Type B pancreatic cell (in vitro differentiated cells): ENCODE measurements at regions not wholly inside any gene's neighbourhood (a gene's known extent, or its start where the extent isn't known, plus 50 kb on each side); places are given as distances from the start of the nearest gene placed in this dataset.
"Not testable (repeated sequence)": the region's sequence is repeated elsewhere in the genome, so short reads cannot be mapped to it uniquely, and the experiment has no call there.

Experiments used
- DNase-seq: peaks from one replicate; pipeline ENCODE4 v3.0.0; 2021; ENCODE audit warnings: mixed read lengths; ENCODE audit not compliant: unreplicated experiment; ENCODE audit errors: extremely low spot score
- H3K27ac Mint-ChIP-seq: 2 replicates; pipeline ENCODE4 v1.8.0; 2021; ENCODE audit warnings: mild to moderate bottlenecking, mixed read lengths
- H3K27me3 Mint-ChIP-seq: 2 replicates; pipeline ENCODE4 v1.8.0; 2021; ENCODE audit warnings: mixed read lengths
- H3K36me3 Mint-ChIP-seq: 2 replicates; pipeline ENCODE4 v1.8.0; 2021; ENCODE audit warnings: mixed read lengths
- H3K4me1 Mint-ChIP-seq: one replicate; pipeline ENCODE4 v1.8.0; 2021; ENCODE audit warnings: mixed read lengths; ENCODE audit not compliant: unreplicated experiment
- H3K4me3 Mint-ChIP-seq: 2 replicates; pipeline ENCODE4 v1.8.0; 2021; ENCODE audit warnings: mild to moderate bottlenecking, mixed read lengths
- H3K9me3 Mint-ChIP-seq: 2 replicates; pipeline ENCODE4 v1.8.0; 2021; ENCODE audit warnings: mixed read lengths
- CTCF ChIP-seq: fragments of 200-600 bp; sonication (generic); conservative IDR thresholded peaks from 2 replicates; pipeline ENCODE4 v1.5.0; 2021; ENCODE audit warnings: antibody characterized with exemption, mild to moderate bottlenecking

- no peaks in the 10 kb centered on the region for H3K4me1 Mint-ChIP-seq
- H3K27me3 Mint-ChIP-seq = no peaks in the 10 kb centered on the region
- peaks cover 4% of the 10 kb centered on the region for H3K36me3 Mint-ChIP-seq
- H3K9me3 Mint-ChIP-seq = no peaks in the 10 kb centered on the region
- DNase-seq = no peak
- no peak for TF ChIP-seq CTCF
- no peak overlapping the region for H3K4me3 Mint-ChIP-seq
- H3K27ac Mint-ChIP-seq = no peak overlapping the region
Observed at GRCh38 chr10:60473557-60473956, 83.9 kb upstream of the ANK3 start.

- Mint-ChIP-seq H3K9me3 (no peaks in the 10 kb centered on the region), H3K36me3 (peaks cover 4% of the 10 kb centered on the region), H3K27ac (no peak overlapping the region), H3K4me1 (no peaks in the 10 kb centered on the region), H3K27me3 (no peaks in the 10 kb centered on the region), H3K4me3 (no peak overlapping the region)
- no peak for TF ChIP-seq CTCF
- no peak for DNase-seq
Observed at GRCh38 chr10:60470091-60470490, 80.4 kb upstream of the ANK3 start.

- not testable (repeated sequence) for H3K9me3 Mint-ChIP-seq, H3K36me3 Mint-ChIP-seq, H3K27ac Mint-ChIP-seq, H3K27me3 Mint-ChIP-seq, DNase-seq, H3K4me1 Mint-ChIP-seq, H3K4me3 Mint-ChIP-seq
Observed at GRCh38 chr10:60469147-60469546, 79.5 kb upstream of the ANK3 start.

- H3K27ac Mint-ChIP-seq = no peak overlapping the region
- H3K4me1 Mint-ChIP-seq = no peaks in the 10 kb centered on the region
- no peak for DNase-seq
- no peak overlapping the region for H3K4me3 Mint-ChIP-seq
- no peaks in the 10 kb centered on the region for H3K9me3 Mint-ChIP-seq
- no peaks in the 10 kb centered on the region for H3K27me3 Mint-ChIP-seq
- TF ChIP-seq CTCF = no peak
- no peaks in the 10 kb centered on the region for H3K36me3 Mint-ChIP-seq
Observed at GRCh38 chr10:60467202-60467546, 77.5 kb upstream of the ANK3 start.

- no peaks in the 10 kb centered on the region for H3K36me3 Mint-ChIP-seq
- DNase-seq = no peak
- H3K9me3 Mint-ChIP-seq = no peaks in the 10 kb centered on the region
- H3K27ac Mint-ChIP-seq = no peak overlapping the region
- TF ChIP-seq CTCF = peak; percentile 27
- no peak overlapping the region for H3K4me3 Mint-ChIP-seq
- H3K4me1 Mint-ChIP-seq = no peaks in the 10 kb centered on the region
- H3K27me3 Mint-ChIP-seq = no peaks in the 10 kb centered on the region
Observed at GRCh38 chr10:60466267-60467201, 76.9 kb upstream of the ANK3 start.

GRCh38 chr10:60465801-60466200, 76.1 kb upstream of the ANK3 start:
- H3K36me3 Mint-ChIP-seq = no peaks in the 10 kb centered on the region
- H3K27ac Mint-ChIP-seq = no peak overlapping the region
- no peak for TF ChIP-seq CTCF
- no peaks in the 10 kb centered on the region for H3K27me3 Mint-ChIP-seq
- no peaks in the 10 kb centered on the region for H3K9me3 Mint-ChIP-seq
- no peak for DNase-seq
- no peak overlapping the region for H3K4me3 Mint-ChIP-seq
- H3K4me1 Mint-ChIP-seq = no peaks in the 10 kb centered on the region
